Stimulated activated CD4-positive, alpha-beta T cell treated with anti-CD3 and anti-CD28 coated beads, Interleukin-4, amount 100 ng/mL, for 1 hour (primary cell): ENCODE measurements at regions not wholly inside any gene's neighbourhood (a gene's known extent, or its start where the extent isn't known, plus 50 kb on each side); places are given as distances from the start of the nearest gene placed in this dataset.
A peak's percentile ranks its signal among the peaks of the same experiment; 100 is the strongest.

ENCODE experiments used
- DNase-seq: peaks from one replicate; pipeline ENCODE4 v3.0.0-alpha.2; 2020

GRCh38 chr11:88448131-88448670, 110.7 kb upstream of the CTSC start:
- DNase-seq: no peak

GRCh38 chr11:88447281-88447680, 109.7 kb upstream of the CTSC start:
- DNase-seq: no peak

GRCh38 chr11:88439356-88439755, 101.8 kb upstream of the CTSC start:
- DNase-seq: no peak

GRCh38 chr11:88438721-88439120, 101.2 kb upstream of the CTSC start:
- DNase-seq: no peak

- no peak for DNase-seq
Measured at GRCh38 chr11:88435415-88435814, 97.9 kb upstream of the CTSC start.

- DNase-seq: no peak
Measured at GRCh38 chr11:88434333-88434976, 96.9 kb upstream of the CTSC start.

- no peak for DNase-seq
Measured at GRCh38 chr11:88433536-88434230, 96.1 kb upstream of the CTSC start.

- DNase-seq: no peak
Measured at GRCh38 chr11:88431675-88432341, 94.3 kb upstream of the CTSC start.

GRCh38 chr11:88428959-88429358, 91.4 kb upstream of the CTSC start:
- no peak for DNase-seq

GRCh38 chr11:88427719-88428118, 90.2 kb upstream of the CTSC start:
- no peak for DNase-seq

GRCh38 chr11:88424881-88425280, 87.3 kb upstream of the CTSC start:
- no peak for DNase-seq

- DNase-seq: peak; percentile 13
Measured at GRCh38 chr11:88421530-88421929, 84.0 kb upstream of the CTSC start.

- DNase-seq: no peak
Measured at GRCh38 chr11:88420165-88420791, 82.7 kb upstream of the CTSC start.

- no peak for DNase-seq
Measured at GRCh38 chr11:88418508-88418907, 81.0 kb upstream of the CTSC start.

GRCh38 chr11:88415495-88415894, 78.0 kb upstream of the CTSC start:
- DNase-seq: no peak

GRCh38 chr11:88414981-88415413, 77.5 kb upstream of the CTSC start:
- DNase-seq: no peak

- DNase-seq: no peak
Measured at GRCh38 chr11:88414385-88414861, 76.9 kb upstream of the CTSC start.

- DNase-seq: no peak
Measured at GRCh38 chr11:88411265-88411664, 73.7 kb upstream of the CTSC start.

- DNase-seq: no peak
Measured at GRCh38 chr11:88410656-88411055, 73.1 kb upstream of the CTSC start.

GRCh38 chr11:88410056-88410455, 72.5 kb upstream of the CTSC start:
- DNase-seq: no peak

GRCh38 chr11:88406876-88407275, 69.3 kb upstream of the CTSC start:
- DNase-seq: no peak

- no peak for DNase-seq
Measured at GRCh38 chr11:88405853-88406252, 68.3 kb upstream of the CTSC start.
